Fibroblast of skin of left quadriceps (primary cell): ENCODE measurements at regions not wholly inside any gene's neighbourhood (a gene's known extent, or its start where the extent isn't known, plus 50 kb on each side); places are given as distances from the start of the nearest gene placed in this dataset.
"Not testable (repeated sequence)": the region's sequence is repeated elsewhere in the genome, so short reads cannot be mapped to it uniquely, and the experiment has no call there.

Experiments used
- DNase-seq, 2 experiments: peaks; one replicate each; pipeline ENCODE4 v3.0.0-alpha.2; 2013; ENCODE audit warnings: low read depth in 2 of 2

- DNase-seq = no peak
Observed at GRCh38 chr2:184419744-184420143, 178.6 kb upstream of the ZNF804A start.

GRCh38 chr2:184421456-184421855, 176.9 kb upstream of the ZNF804A start:
- DNase-seq = not testable (repeated sequence)

- no peak for DNase-seq
Observed at GRCh38 chr2:184425083-184425482, 173.2 kb upstream of the ZNF804A start.

GRCh38 chr2:184444217-184444616, 154.1 kb upstream of the ZNF804A start:
- DNase-seq = no peak

- DNase-seq = no peak
Observed at GRCh38 chr2:184444623-184445223, 153.6 kb upstream of the ZNF804A start.

- DNase-seq = no peak
Observed at GRCh38 chr2:184449760-184450159, 148.6 kb upstream of the ZNF804A start.

- no peak for DNase-seq
Observed at GRCh38 chr2:184452907-184453306, 145.4 kb upstream of the ZNF804A start.

- DNase-seq = no peak
Observed at GRCh38 chr2:184455624-184456023, 142.7 kb upstream of the ZNF804A start.

- not testable (repeated sequence) for DNase-seq
Observed at GRCh38 chr2:184456693-184457092, 141.6 kb upstream of the ZNF804A start.

GRCh38 chr2:184463102-184463865, 135.0 kb upstream of the ZNF804A start:
- no peak for DNase-seq

- DNase-seq = no peak
Observed at GRCh38 chr2:184463866-184464248, 134.5 kb upstream of the ZNF804A start.

- DNase-seq = no peak
Observed at GRCh38 chr2:184468826-184469225, 129.5 kb upstream of the ZNF804A start.

- DNase-seq = no peak
Observed at GRCh38 chr2:184472481-184472880, 125.8 kb upstream of the ZNF804A start.

- no peak for DNase-seq
Observed at GRCh38 chr2:184481865-184482264, 116.5 kb upstream of the ZNF804A start.

- no peak for DNase-seq
Observed at GRCh38 chr2:184498936-184499335, 99.4 kb upstream of the ZNF804A start.

- no peak for DNase-seq
Observed at GRCh38 chr2:184504252-184504651, 94.1 kb upstream of the ZNF804A start.

GRCh38 chr2:184507254-184507653, 91.1 kb upstream of the ZNF804A start:
- no peak for DNase-seq

- DNase-seq = no peak
Observed at GRCh38 chr2:184517402-184517801, 80.9 kb upstream of the ZNF804A start.

GRCh38 chr2:184520441-184520840, 77.9 kb upstream of the ZNF804A start:
- DNase-seq = no peak

- no peak for DNase-seq
Observed at GRCh38 chr2:184523732-184524131, 74.6 kb upstream of the ZNF804A start.

GRCh38 chr2:184524551-184525382, 73.6 kb upstream of the ZNF804A start:
- no peak for DNase-seq

GRCh38 chr2:184527058-184527457, 71.3 kb upstream of the ZNF804A start:
- no peak for DNase-seq

- DNase-seq = no peak
Observed at GRCh38 chr2:184528119-184528518, 70.2 kb upstream of the ZNF804A start.
